ENCODE measurements at regions not wholly inside any gene's neighbourhood (a gene's known extent, or its start where the extent isn't known, plus 50 kb on each side); places are given as distances from the start of the nearest gene placed in this dataset.

DNA sequence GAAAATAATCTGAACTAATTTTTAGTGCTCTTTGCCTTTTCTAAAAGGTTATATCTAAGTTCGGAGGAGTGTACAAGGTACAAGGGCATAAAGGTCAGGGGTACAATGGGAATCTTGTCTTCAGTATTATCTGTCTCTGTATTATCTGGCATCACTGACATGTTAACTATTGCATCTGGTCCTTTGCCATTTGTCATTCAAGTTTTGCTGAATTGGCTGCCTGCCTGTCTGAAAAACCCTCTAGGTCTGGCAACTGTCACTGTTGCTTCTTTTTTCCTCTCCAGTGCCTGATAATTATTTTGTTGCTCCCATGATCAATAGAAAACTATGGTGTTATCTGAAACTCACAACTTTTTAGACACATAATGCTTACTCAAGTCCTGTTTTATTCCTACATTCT, 112.5 kb upstream of the STK26 start:
- no peaks in the 10 kb centered on the region for H3K9me3 ChIP-seq (ENCODE audit: control extremely low read depth in 1 of 5, control insufficient read depth in 4 of 5, insufficient read depth in 2 of 5, low read depth in 1 of 5, low read length in 4 of 5)

GRCh38 chrX:131915488-131915887, 107.6 kb upstream of the STK26 start:
- no peak for DNase-seq
- Histone ChIP-seq H3K27ac (ENCODE audit: insufficient read depth in 1 of 2, low read depth in 1 of 2, low read length in 2 of 2, poor library complexity in 1 of 2, severe bottlenecking in 2 of 2) (no peak overlapping the region), H3K27me3 (replicated peaks in 2 of 5; ENCODE audit: control insufficient read depth in 4 of 5, insufficient read depth in 5 of 5, low read length in 4 of 5) (peaks cover 0 to 17% (median 0%) of the 10 kb centered on the region in 5 experiments), H3K4me3 (ENCODE audit: control insufficient read depth in 1 of 7, extremely low read depth in 1 of 7, insufficient read depth in 4 of 7, low read depth in 2 of 7, low read length in 6 of 7) (no peak overlapping the region), H3K9me3 (ENCODE audit: control extremely low read depth in 1 of 5, control insufficient read depth in 4 of 5, insufficient read depth in 2 of 5, low read depth in 1 of 5, low read length in 4 of 5) (no peaks in the 10 kb centered on the region), H3K36me3 (ENCODE audit: control insufficient read depth in 4 of 4, insufficient read depth in 4 of 4, low read length in 3 of 4) (no peaks in the 10 kb centered on the region), H3K4me1 (ENCODE audit: control extremely low read depth in 1 of 4, control insufficient read depth in 4 of 4, insufficient read depth in 4 of 4, low read length in 3 of 4) (no peaks in the 10 kb centered on the region)
- POLR2A ChIA-PET = no interaction called here
- WGBS (ENCODE audit: insufficient coverage) = 67% methylated on average over 1 of the region's 3 CpGs
- CTCF ChIA-PET = no interaction called here

More for the DNA sequence above, 112.5 kb upstream of the STK26 start:
- Histone ChIP-seq H3K27me3 (replicated peaks in 2 of 5; ENCODE audit: control insufficient read depth in 4 of 5, insufficient read depth in 5 of 5, low read length in 4 of 5) (peaks cover 0 to 10% (median 0%) of the 10 kb centered on the region in 5 experiments), H3K4me1 (ENCODE audit: control extremely low read depth in 1 of 4, control insufficient read depth in 4 of 4, insufficient read depth in 4 of 4, low read length in 3 of 4) (no peaks in the 10 kb centered on the region), H3K4me3 (ENCODE audit: control insufficient read depth in 1 of 7, extremely low read depth in 1 of 7, insufficient read depth in 4 of 7, low read depth in 2 of 7, low read length in 6 of 7) (no peak overlapping the region), H3K36me3 (ENCODE audit: control insufficient read depth in 4 of 4, insufficient read depth in 4 of 4, low read length in 3 of 4) (no peaks in the 10 kb centered on the region), H3K27ac (ENCODE audit: insufficient read depth in 1 of 2, low read depth in 1 of 2, low read length in 2 of 2, poor library complexity in 1 of 2, severe bottlenecking in 2 of 2) (no peak overlapping the region)
- DNase-seq = no peak
- ChIA-PET CTCF (no interaction called here), POLR2A (no interaction called here)
- 100% methylated on average over 1 of the region's 1 CpG for WGBS (ENCODE audit: insufficient coverage)

DNA sequence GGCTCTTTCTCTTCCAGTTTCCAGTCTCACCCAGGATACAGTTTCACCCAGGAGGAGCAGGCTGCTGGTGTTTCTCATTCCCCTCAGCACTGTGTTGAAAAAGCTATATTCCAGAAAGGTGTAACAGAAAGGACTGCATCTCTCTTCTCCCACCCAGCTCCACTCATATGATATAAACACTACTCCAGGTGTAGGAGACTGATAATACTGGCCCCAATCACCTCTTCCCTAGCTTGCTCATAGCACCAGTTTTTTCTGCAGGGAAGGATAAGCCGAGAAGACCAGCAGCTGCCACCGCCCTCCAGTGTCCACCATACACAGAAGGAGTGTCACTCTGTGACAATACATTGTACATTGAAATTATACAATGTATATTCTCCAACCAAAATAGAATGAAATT, 105.5 kb upstream of the STK26 start:
- H3K9me3 ChIP-seq (ENCODE audit: control extremely low read depth in 1 of 5, control insufficient read depth in 4 of 5, insufficient read depth in 2 of 5, low read depth in 1 of 5, low read length in 4 of 5) = no peaks in the 10 kb centered on the region
- H3K4me3 ChIP-seq (ENCODE audit: control insufficient read depth in 1 of 7, extremely low read depth in 1 of 7, insufficient read depth in 4 of 7, low read depth in 2 of 7, low read length in 6 of 7) = no peak overlapping the region
- H3K4me1 ChIP-seq (ENCODE audit: control extremely low read depth in 1 of 4, control insufficient read depth in 4 of 4, insufficient read depth in 4 of 4, low read length in 3 of 4) = no peaks in the 10 kb centered on the region
- no peaks in the 10 kb centered on the region for H3K36me3 ChIP-seq (ENCODE audit: control insufficient read depth in 4 of 4, insufficient read depth in 4 of 4, low read length in 3 of 4)
- no peak overlapping the region for H3K27ac ChIP-seq (ENCODE audit: insufficient read depth in 1 of 2, low read depth in 1 of 2, low read length in 2 of 2, poor library complexity in 1 of 2, severe bottlenecking in 2 of 2)
- WGBS (ENCODE audit: insufficient coverage) = no CpG with 5 or more reads among the region's 2 CpGs
- ChIA-PET POLR2A (no interaction called here), CTCF (no interaction called here)
- no peak for DNase-seq
- peaks cover 0 to 17% (median 0%) of the 10 kb centered on the region in 5 experiments for H3K27me3 ChIP-seq (replicated peaks in 2 of 5; ENCODE audit: control insufficient read depth in 4 of 5, insufficient read depth in 5 of 5, low read length in 4 of 5)

- no peak for DNase-seq
- H3K36me3 ChIP-seq (ENCODE audit: control insufficient read depth in 4 of 4, insufficient read depth in 4 of 4, low read length in 3 of 4) = no peaks in the 10 kb centered on the region
- H3K4me1 ChIP-seq (ENCODE audit: control extremely low read depth in 1 of 4, control insufficient read depth in 4 of 4, insufficient read depth in 4 of 4, low read length in 3 of 4) = peaks cover 0 to 1% (median 0%) of the 10 kb centered on the region in 4 experiments
- POLR2A ChIA-PET = no interaction called here
- peaks cover 0 to 25% (median 0%) of the 10 kb centered on the region in 5 experiments for H3K27me3 ChIP-seq (replicated peaks in 2 of 5; ENCODE audit: control insufficient read depth in 4 of 5, insufficient read depth in 5 of 5, low read length in 4 of 5)
- CTCF ChIA-PET = no interaction called here
- H3K27ac ChIP-seq (ENCODE audit: insufficient read depth in 1 of 2, low read depth in 1 of 2, low read length in 2 of 2, poor library complexity in 1 of 2, severe bottlenecking in 2 of 2) = no peak overlapping the region
- 82% methylated on average over 2 of the region's 2 CpGs for WGBS (ENCODE audit: insufficient coverage)
- no peak overlapping the region for H3K4me3 ChIP-seq (ENCODE audit: control insufficient read depth in 1 of 7, extremely low read depth in 1 of 7, insufficient read depth in 4 of 7, low read depth in 2 of 7, low read length in 6 of 7)
- no peaks in the 10 kb centered on the region for H3K9me3 ChIP-seq (ENCODE audit: control extremely low read depth in 1 of 5, control insufficient read depth in 4 of 5, insufficient read depth in 2 of 5, low read depth in 1 of 5, low read length in 4 of 5)
These were observed 104.3 kb upstream of the STK26 start for GRCh38 chrX:131918839-131919238.

DNA sequence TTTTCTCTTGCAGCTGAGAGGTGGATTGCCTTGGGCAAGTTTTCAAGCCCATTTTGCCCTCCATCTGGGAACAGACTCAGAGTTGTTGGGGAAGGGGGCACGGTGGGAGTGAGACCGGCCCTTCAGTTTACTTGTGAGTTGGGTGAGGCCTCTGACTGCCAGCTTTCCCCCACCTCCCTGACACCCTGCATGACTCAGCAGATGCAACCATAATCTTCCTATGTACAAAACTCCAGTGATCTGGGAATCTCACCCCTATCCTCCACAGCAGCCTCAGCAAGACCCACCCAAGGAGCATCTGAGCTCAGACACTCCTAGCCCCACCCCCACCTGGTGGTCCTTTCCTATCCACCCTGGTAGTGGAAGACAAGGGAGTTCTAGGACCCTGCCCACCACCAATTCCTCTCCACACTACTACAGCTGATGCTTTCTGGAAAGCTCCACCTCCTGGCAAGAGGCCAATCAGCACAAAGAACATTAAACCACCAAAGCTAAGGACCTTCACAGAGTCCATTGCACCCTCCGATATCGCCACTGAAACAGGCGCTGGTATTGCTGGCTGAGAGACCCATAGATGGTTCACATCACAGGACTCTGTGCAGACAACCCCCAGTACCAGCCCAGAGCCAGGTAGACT, 99.4 kb upstream of the STK26 start:
- peak; percentile 1 to 21 (median 7) for DNase-seq
- peaks cover 0 to 1% (median 0%) of the 10 kb centered on the region in 4 experiments for H3K4me1 ChIP-seq (ENCODE audit: control extremely low read depth in 1 of 4, control insufficient read depth in 4 of 4, insufficient read depth in 4 of 4, low read length in 3 of 4)
- no peaks in the 10 kb centered on the region for H3K9me3 ChIP-seq (ENCODE audit: control extremely low read depth in 1 of 5, control insufficient read depth in 4 of 5, insufficient read depth in 2 of 5, low read depth in 1 of 5, low read length in 4 of 5)
- no peaks in the 10 kb centered on the region for H3K36me3 ChIP-seq (ENCODE audit: control insufficient read depth in 4 of 4, insufficient read depth in 4 of 4, low read length in 3 of 4)
- peaks cover 0 to 13% (median 0%) of the 10 kb centered on the region in 5 experiments for H3K27me3 ChIP-seq (replicated peaks in 2 of 5; ENCODE audit: control insufficient read depth in 4 of 5, insufficient read depth in 5 of 5, low read length in 4 of 5)
- CTCF ChIA-PET = no interaction called here
- no peak overlapping the region for H3K4me3 ChIP-seq (ENCODE audit: control insufficient read depth in 1 of 7, extremely low read depth in 1 of 7, insufficient read depth in 4 of 7, low read depth in 2 of 7, low read length in 6 of 7)
- WGBS (ENCODE audit: insufficient coverage) = 80% methylated on average over 3 of the region's 5 CpGs
- H3K27ac ChIP-seq (ENCODE audit: insufficient read depth in 1 of 2, low read depth in 1 of 2, low read length in 2 of 2, poor library complexity in 1 of 2, severe bottlenecking in 2 of 2) = no peak overlapping the region
- POLR2A ChIA-PET = no interaction called here

DNA sequence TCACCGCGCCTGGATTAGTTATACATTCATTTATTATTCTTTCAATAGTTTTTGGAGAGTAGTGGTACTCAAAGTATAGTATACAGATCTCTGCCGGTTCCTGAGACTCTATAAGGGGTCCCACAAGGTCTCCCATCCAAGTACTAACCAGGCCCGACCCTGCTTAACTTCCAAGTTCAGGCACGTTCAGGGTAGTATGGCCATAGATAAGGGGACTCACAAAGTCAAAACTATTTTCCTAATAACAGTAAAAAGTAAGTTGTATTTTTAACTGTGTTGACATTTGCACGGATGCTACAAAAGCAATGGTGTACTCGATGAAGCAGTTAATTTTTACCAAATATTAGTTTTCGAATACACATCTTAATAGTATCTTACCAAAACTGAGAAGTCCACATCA, 84.4 kb upstream of the STK26 start:
- CTCF ChIA-PET = no interaction called here
- H3K9me3 ChIP-seq (ENCODE audit: control extremely low read depth in 1 of 5, control insufficient read depth in 4 of 5, insufficient read depth in 2 of 5, low read depth in 1 of 5, low read length in 4 of 5) = no peaks in the 10 kb centered on the region
- H3K4me3 ChIP-seq (ENCODE audit: control insufficient read depth in 1 of 7, extremely low read depth in 1 of 7, insufficient read depth in 4 of 7, low read depth in 2 of 7, low read length in 6 of 7) = no peak overlapping the region
- no peaks in the 10 kb centered on the region for H3K36me3 ChIP-seq (ENCODE audit: control insufficient read depth in 4 of 4, insufficient read depth in 4 of 4, low read length in 3 of 4)
- H3K27me3 ChIP-seq (replicated peaks in 2 of 5; ENCODE audit: control insufficient read depth in 4 of 5, insufficient read depth in 5 of 5, low read length in 4 of 5) = peaks cover 0 to 2% (median 0%) of the 10 kb centered on the region in 5 experiments
- WGBS (ENCODE audit: insufficient coverage) = no CpG with 5 or more reads among the region's 8 CpGs
- no peak for DNase-seq
- H3K27ac ChIP-seq (ENCODE audit: insufficient read depth in 1 of 2, low read depth in 1 of 2, low read length in 2 of 2, poor library complexity in 1 of 2, severe bottlenecking in 2 of 2) = no peak overlapping the region
- no peaks in the 10 kb centered on the region for H3K4me1 ChIP-seq (ENCODE audit: control extremely low read depth in 1 of 4, control insufficient read depth in 4 of 4, insufficient read depth in 4 of 4, low read length in 3 of 4)
- POLR2A ChIA-PET = no interaction called here

DNA sequence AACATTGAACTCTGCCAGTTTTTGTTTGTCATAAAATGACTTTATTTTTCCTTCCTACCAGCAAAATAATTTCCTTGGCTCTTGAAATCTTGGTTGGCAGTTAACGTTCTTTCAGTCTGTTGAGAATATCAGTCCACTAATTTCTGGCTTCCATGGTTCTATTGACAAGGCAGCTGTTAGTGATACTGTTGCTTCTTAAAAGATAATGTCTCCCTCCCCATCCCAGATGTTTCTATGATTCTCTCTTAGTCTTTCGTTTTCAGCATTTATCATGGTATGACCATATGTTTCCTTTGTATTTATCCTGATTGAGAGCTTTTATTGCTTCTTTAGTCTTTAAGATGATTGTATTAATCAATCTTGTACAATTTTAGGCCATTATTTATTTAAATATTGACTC, 81.1 kb upstream of the STK26 start:
- Histone ChIP-seq H3K27me3 (replicated peaks in 2 of 5; ENCODE audit: control insufficient read depth in 4 of 5, insufficient read depth in 5 of 5, low read length in 4 of 5) (peaks cover 0 to 3% (median 0%) of the 10 kb centered on the region in 5 experiments), H3K27ac (ENCODE audit: insufficient read depth in 1 of 2, low read depth in 1 of 2, low read length in 2 of 2, poor library complexity in 1 of 2, severe bottlenecking in 2 of 2) (no peak overlapping the region), H3K4me1 (ENCODE audit: control extremely low read depth in 1 of 4, control insufficient read depth in 4 of 4, insufficient read depth in 4 of 4, low read length in 3 of 4) (no peaks in the 10 kb centered on the region), H3K36me3 (ENCODE audit: control insufficient read depth in 4 of 4, insufficient read depth in 4 of 4, low read length in 3 of 4) (no peaks in the 10 kb centered on the region), H3K4me3 (ENCODE audit: control insufficient read depth in 1 of 7, extremely low read depth in 1 of 7, insufficient read depth in 4 of 7, low read depth in 2 of 7, low read length in 6 of 7) (no peak overlapping the region), H3K9me3 (ENCODE audit: control extremely low read depth in 1 of 5, control insufficient read depth in 4 of 5, insufficient read depth in 2 of 5, low read depth in 1 of 5, low read length in 4 of 5) (no peaks in the 10 kb centered on the region)
- CTCF ChIA-PET = no interaction called here
- WGBS (ENCODE audit: insufficient coverage) = 80% methylated on average over 1 of the region's 2 CpGs
- no peak for DNase-seq
- POLR2A ChIA-PET = no interaction called here

All from common myeloid progenitor, CD34-positive (primary cell).